ENCODE measurements at regions not wholly inside any gene's neighbourhood (a gene's known extent, or its start where the extent isn't known, plus 50 kb on each side); places are given as distances from the start of the nearest gene placed in this dataset.

GRCh38 chr4:130722361-130722760 is 1626.4 kb downstream of the C4orf33 start:
- Histone ChIP-seq H2BK120ac (ENCODE audit: low read depth, low read length) (no peak overlapping the region), H3K27me3 (ENCODE audit: control insufficient read depth, insufficient read depth, low read length) (no peaks in the 10 kb centered on the region), H3K36me3 (ENCODE audit: control insufficient read depth, insufficient read depth, low read length) (no peaks in the 10 kb centered on the region), H4K91ac (ENCODE audit: insufficient read depth, low read depth, low read length) (no peak overlapping the region), H2BK5ac (ENCODE audit: low read depth, low read length, poor library complexity, severe bottlenecking) (no peak overlapping the region), H3K4me2 (ENCODE audit: low read depth, low read length) (no peak overlapping the region), H2BK15ac (ENCODE audit: low read depth, low read length) (no peak overlapping the region), H3K18ac (ENCODE audit: low read depth, low read length) (no peak overlapping the region), H3K4me1 (ENCODE audit: control insufficient read depth, insufficient read depth, low read length) (no peaks in the 10 kb centered on the region), H2AFZ (replicated peaks; ENCODE audit: low read length, poor library complexity) (no peak overlapping the region), H4K8ac (ENCODE audit: low read depth in 2 of 2, low read length in 2 of 2) (no peak overlapping the region), H3K56ac (ENCODE audit: extremely low read depth, insufficient read depth, low read length) (no peak overlapping the region), H2BK20ac (ENCODE audit: low read depth, low read length) (no peak overlapping the region), H4K5ac (ENCODE audit: low read depth, low read length) (no peak overlapping the region), H3K27ac (ENCODE audit: insufficient read depth, low read length) (no peak overlapping the region), H2AK9ac (replicated peaks; ENCODE audit: low read depth, low read length, poor library complexity) (no peak overlapping the region), H3K79me1 (ENCODE audit: low read depth in 1 of 2, low read length in 2 of 2) (no peaks in the 10 kb centered on the region), H3K23ac (ENCODE audit: low read depth, low read length) (no peak overlapping the region), H3K9me1 (ENCODE audit: insufficient read depth, low read length) (no peaks in the 10 kb centered on the region), H2AK5ac (ENCODE audit: low read depth, low read length) (no peak overlapping the region), H3K14ac (replicated peaks; ENCODE audit: low read depth, low read length) (no peak overlapping the region), H4K20me1 (ENCODE audit: insufficient read depth, low read length) (no peaks in the 10 kb centered on the region), H3K4ac (ENCODE audit: low read depth, low read length) (no peak overlapping the region), H3K4me3 (ENCODE audit: insufficient read depth, low read depth, low read length) (no peak overlapping the region), H3K9ac (ENCODE audit: low read depth, low read length) (no peak overlapping the region), H3K9me3 (ENCODE audit: control insufficient read depth, insufficient read depth, low read length) (peaks cover 2% of the 10 kb centered on the region; the same call in 1 of the 2 replicates)
- intact Hi-C loops (cut with micrococcal nuclease) (no loop called here), dilution Hi-C loops (cut with HindIII; ENCODE audit: low sequenced_read_pairs, unreplicated experiment) (no loop called here), in situ Hi-C loops (cut with MboI; ENCODE audit: low sequenced_read_pairs) (no loop called here)
- ATAC-seq (ENCODE audit: low read depth) (no peak), DNase-seq (no peak)
- ChIA-PET CTCF (no interaction called here), POLR2A (ENCODE audit: unreplicated experiment) (no interaction called here)
- TF ChIP-seq CTCF (conservative IDR thresholded peaks at IDR 0.05; ENCODE audit: low read depth, low read length) (no peak), NFE2L2 (IDR thresholded peaks at IDR 0.05; ENCODE audit: low read depth, low read length) (no peak), CEBPB (IDR thresholded peaks at IDR 0.05; ENCODE audit: low read depth, low read length) (no peak), FOS (IDR thresholded peaks at IDR 0.05; ENCODE audit: low read depth, low read length) (no peak), POLR2A (IDR thresholded peaks at IDR 0.05; ENCODE audit: low read depth, low read length) (no peak), CHD1 (IDR thresholded peaks at IDR 0.05; ENCODE audit: low read depth, low read length) (no peak), RCOR1 (IDR thresholded peaks at IDR 0.05; ENCODE audit: insufficient replicate concordance, low read length) (no peak), MAZ (IDR thresholded peaks at IDR 0.05; ENCODE audit: borderline replicate concordance, low read depth, low read length) (no peak), MAFK (IDR thresholded peaks at IDR 0.05; ENCODE audit: low read depth, low read length) (no peak), ELK1 (IDR thresholded peaks at IDR 0.05; ENCODE audit: borderline replicate concordance, low read depth, low read length) (no peak), SMC3 (IDR thresholded peaks at IDR 0.05; ENCODE audit: low read depth, low read length) (no peak)
- BruUV-seq (replicated peaks): no TSS peak

Measured in IMR-90 (cell line).